Mesendoderm (in vitro differentiated cells): ENCODE measurements at regions not wholly inside any gene's neighbourhood (a gene's known extent, or its start where the extent isn't known, plus 50 kb on each side); places are given as distances from the start of the nearest gene placed in this dataset.
A peak's percentile ranks its signal among the peaks of the same experiment; 100 is the strongest.
"Not testable (repeated sequence)": the region's sequence is repeated elsewhere in the genome, so short reads cannot be mapped to it uniquely, and the experiment has no call there.

Source experiments
- DNase-seq: peaks from one replicate; pipeline ENCODE4 v3.0.0; 2013
- H2AK5ac ChIP-seq: 2 replicates; pipeline ENCODE4 v1.6.1; 2013; ENCODE audit warnings: low read length, inconsistent platforms
- H2BK120ac ChIP-seq: 2 replicates; pipeline ENCODE4 v1.6.1; 2013; ENCODE audit warnings: low read depth, mild to moderate bottlenecking, low read length, moderate library complexity, mixed read lengths
- H2BK15ac ChIP-seq: replicated peaks from 2 replicates; pipeline ENCODE4 v1.6.1; 2013; ENCODE audit warnings: low read depth, mild to moderate bottlenecking, moderate library complexity
- H2BK5ac ChIP-seq: 2 replicates; pipeline ENCODE4 v1.6.1; 2013; ENCODE audit warnings: low read length, inconsistent platforms
- H3K18ac ChIP-seq: 2 replicates; pipeline ENCODE4 v1.6.1; 2013; ENCODE audit warnings: mild to moderate bottlenecking, low read length, mixed read lengths
- H3K23ac ChIP-seq: one replicate; pipeline ENCODE4 v1.6.1; 2013; ENCODE audit warnings: low read length
- H3K27ac ChIP-seq: 2 replicates; pipeline ENCODE4 v1.5.1; 2013; ENCODE audit warnings: low read depth, mild to moderate bottlenecking, inconsistent platforms, low read length, moderate library complexity
- H3K27me3 ChIP-seq: 2 replicates; pipeline ENCODE4 v1.6.1; 2013; ENCODE audit warnings: low read length, control low read depth, mild to moderate bottlenecking, inconsistent platforms; ENCODE audit not compliant: insufficient read depth, poor library complexity
- H3K36me3 ChIP-seq: 2 replicates; pipeline ENCODE4 v1.6.1; 2013; ENCODE audit warnings: low read length, inconsistent platforms; ENCODE audit not compliant: control insufficient read depth, insufficient read depth
- H3K4ac ChIP-seq: one replicate; pipeline ENCODE4 v1.6.1; 2013; ENCODE audit warnings: low read depth, mild to moderate bottlenecking, low read length, moderate library complexity
- H3K4me1 ChIP-seq: 2 replicates; pipeline ENCODE4 v1.6.1; 2013; ENCODE audit warnings: low read depth, low read length, inconsistent platforms; ENCODE audit not compliant: control insufficient read depth
- H3K4me2 ChIP-seq: 2 replicates; pipeline ENCODE4 v1.6.1; 2013; ENCODE audit warnings: low read length
- H3K4me3 ChIP-seq: 2 replicates; pipeline ENCODE4 v1.5.1; 2013; ENCODE audit warnings: mild to moderate bottlenecking, low read length
- H3K56ac ChIP-seq: one replicate; pipeline ENCODE4 v1.6.1; 2013; ENCODE audit warnings: low read length
- H3K79me1 ChIP-seq: 2 replicates; pipeline ENCODE4 v1.6.1; 2013; ENCODE audit warnings: low read length, inconsistent platforms
- H3K79me2 ChIP-seq: 2 replicates; pipeline ENCODE4 v1.6.1; 2013; ENCODE audit warnings: mild to moderate bottlenecking, low read length; ENCODE audit not compliant: control insufficient read depth, insufficient read depth
- H3K9ac ChIP-seq: 2 replicates; pipeline ENCODE4 v1.6.1; 2013; ENCODE audit warnings: low read length, inconsistent platforms
- H4K5ac ChIP-seq: one replicate; pipeline ENCODE4 v1.6.1; 2013; ENCODE audit warnings: low read length
- H4K8ac ChIP-seq: one replicate; pipeline ENCODE4 v1.6.1; 2013; ENCODE audit warnings: low read depth, mild to moderate bottlenecking, control low read depth, low read length, moderate library complexity
- WGBS: extraction: QIAGEN DNeasy Blood & Tissue Kit; methylation state at CpG from one replicate; pipeline ENCODE4 v1.1.7; 2013; ENCODE audit warnings: low lambda C conversion rate, missing lambda C conversion rate; ENCODE audit not compliant: insufficient coverage; ENCODE audit errors: extremely low coverage; 5-methylcytosine and 5-hydroxymethylcytosine counted together

DNA sequence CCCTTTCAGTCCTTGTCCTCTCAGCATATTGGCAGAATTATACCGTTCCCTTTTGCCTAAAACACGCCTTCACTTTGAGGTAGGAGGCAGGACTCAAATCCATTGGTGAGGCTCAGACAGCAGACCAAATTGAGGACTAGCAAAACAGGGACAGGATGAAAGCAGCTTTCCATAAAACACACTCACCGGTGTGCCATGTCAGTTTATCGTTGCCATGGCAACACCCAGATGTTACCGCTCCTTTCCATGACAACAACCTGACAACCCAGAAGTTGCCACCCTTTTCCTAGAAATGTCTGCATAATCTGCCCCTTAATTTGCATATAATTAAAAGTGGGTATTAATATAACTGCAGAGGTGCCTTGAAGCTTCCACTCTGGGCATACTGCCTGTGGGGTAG, 730.4 kb downstream of the METTL4 start:
- Histone ChIP-seq H3K79me2 (no peaks in the 10 kb centered on the region), H2BK5ac (no peak overlapping the region), H3K79me1 (no peaks in the 10 kb centered on the region), H3K4ac (no peak overlapping the region), H3K4me2 (no peak overlapping the region), H3K56ac (no peak overlapping the region), H2BK15ac (no peak overlapping the region), H4K8ac (no peak overlapping the region), H3K9ac (no peak overlapping the region), H3K4me3 (no peak overlapping the region), H4K5ac (no peak overlapping the region), H3K27ac (no peak overlapping the region), H3K18ac (no peak overlapping the region), H3K23ac (no peak overlapping the region), H3K36me3 (no peaks in the 10 kb centered on the region), H2AK5ac (no peak overlapping the region), H2BK120ac (no peak overlapping the region), H3K4me1 (no peaks in the 10 kb centered on the region), H3K27me3 (no peaks in the 10 kb centered on the region)
- WGBS, result no CpG with 5 or more reads among the region's 5 CpGs
- DNase-seq, result peak; percentile 51

DNA sequence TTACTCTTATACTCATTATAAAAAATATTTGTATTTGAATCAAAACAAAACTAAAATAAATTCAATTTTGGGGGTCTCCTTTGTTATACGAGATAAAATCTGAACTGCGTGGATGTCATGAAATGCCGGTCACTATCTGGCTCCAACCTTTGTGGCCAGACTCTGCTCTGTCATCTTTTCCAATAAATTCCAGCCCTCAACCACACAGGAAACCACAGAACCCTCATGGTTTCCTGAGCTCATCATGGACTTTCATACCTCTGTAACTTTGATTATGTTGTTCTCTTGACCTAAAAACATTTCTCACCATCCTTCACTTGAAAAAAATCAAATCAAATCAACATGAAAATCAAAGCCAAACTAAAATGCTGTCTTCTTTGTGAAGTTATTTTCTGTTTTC, 724.7 kb downstream of the METTL4 start:
- no peak overlapping the region for H2AK5ac ChIP-seq

DNA sequence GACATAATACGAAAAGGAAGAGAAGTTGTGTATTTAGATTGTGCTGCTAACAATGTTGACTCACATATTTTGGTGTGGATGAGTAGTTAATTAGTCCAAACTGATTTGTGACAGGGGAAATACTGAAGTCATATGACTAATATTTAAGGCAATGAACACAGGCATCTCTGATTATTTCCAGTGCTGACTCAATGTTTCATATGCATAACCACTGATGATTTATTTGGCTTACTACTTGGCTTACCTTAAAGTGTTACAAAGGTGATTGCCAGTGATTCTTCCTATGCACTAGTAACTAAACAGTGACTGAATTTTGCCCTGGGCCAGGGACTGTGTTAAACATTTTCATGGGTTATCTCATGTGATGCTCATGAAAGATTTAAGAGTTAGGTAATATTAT, 722.6 kb downstream of the METTL4 start:
- no peak overlapping the region for H2BK120ac ChIP-seq
- H4K8ac ChIP-seq, result no peak overlapping the region
- no CpG with 5 or more reads among the region's 1 CpG for WGBS
- H3K4me1 ChIP-seq, result no peaks in the 10 kb centered on the region
- no peak overlapping the region for H3K4me2 ChIP-seq
- no peak overlapping the region for H4K5ac ChIP-seq
- no peak overlapping the region for H3K27ac ChIP-seq
- H3K18ac ChIP-seq, result no peak overlapping the region
- H3K79me1 ChIP-seq, result no peaks in the 10 kb centered on the region
- H3K36me3 ChIP-seq, result no peaks in the 10 kb centered on the region
- no peak overlapping the region for H2BK5ac ChIP-seq
- no peak overlapping the region for H3K23ac ChIP-seq
- no peak for DNase-seq
- H3K4me3 ChIP-seq, result no peak overlapping the region
- no peak overlapping the region for H3K9ac ChIP-seq
- no peak overlapping the region for H3K4ac ChIP-seq
- H2AK5ac ChIP-seq, result no peak overlapping the region
- no peaks in the 10 kb centered on the region for H3K79me2 ChIP-seq
- no peaks in the 10 kb centered on the region for H3K27me3 ChIP-seq
- no peak overlapping the region for H2BK15ac ChIP-seq
- H3K56ac ChIP-seq, result no peak overlapping the region

More for the DNA sequence above, 724.7 kb downstream of the METTL4 start:
- H3K18ac ChIP-seq, result no peak overlapping the region
- no peak overlapping the region for H3K23ac ChIP-seq
- no peak overlapping the region for H3K9ac ChIP-seq
- H2BK15ac ChIP-seq, result no peak overlapping the region
- no peak overlapping the region for H3K4me2 ChIP-seq
- H3K79me2 ChIP-seq, result no peaks in the 10 kb centered on the region
- H3K4ac ChIP-seq, result no peak overlapping the region
- no peak overlapping the region for H3K4me3 ChIP-seq
- no peak overlapping the region for H3K27ac ChIP-seq
- H3K27me3 ChIP-seq, result no peaks in the 10 kb centered on the region
- no peak overlapping the region for H4K8ac ChIP-seq
- no CpG with 5 or more reads among the region's 3 CpGs for WGBS
- H2BK120ac ChIP-seq, result no peak overlapping the region
- no peaks in the 10 kb centered on the region for H3K79me1 ChIP-seq
- H4K5ac ChIP-seq, result no peak overlapping the region
- no peak for DNase-seq
- H2BK5ac ChIP-seq, result no peak overlapping the region
- no peak overlapping the region for H3K56ac ChIP-seq
- H3K4me1 ChIP-seq, result no peaks in the 10 kb centered on the region
- H3K36me3 ChIP-seq, result no peaks in the 10 kb centered on the region

DNA sequence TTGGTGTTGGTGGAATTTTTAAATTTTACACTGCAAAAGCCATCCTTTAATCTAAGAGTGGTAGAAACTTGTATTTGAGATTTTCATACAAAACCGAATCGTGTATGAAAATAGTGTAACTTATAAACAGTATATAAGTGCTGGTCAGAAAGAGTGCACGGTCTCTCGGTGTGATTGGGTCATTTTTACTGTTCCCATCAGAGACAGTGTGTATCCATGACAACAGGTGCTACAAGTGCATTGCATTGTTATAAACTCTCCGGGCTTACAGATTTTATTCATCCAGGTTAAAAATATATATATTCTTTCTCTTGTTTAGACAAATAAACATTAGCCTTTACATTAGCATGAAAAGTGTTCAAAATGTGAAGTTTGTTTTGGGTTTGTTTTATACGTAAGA, 721.9 kb downstream of the METTL4 start:
- no CpG with 5 or more reads among the region's 6 CpGs for WGBS
- H2BK120ac ChIP-seq, result no peak overlapping the region
- H3K36me3 ChIP-seq, result no peaks in the 10 kb centered on the region
- no peak overlapping the region for H4K8ac ChIP-seq
- H2BK5ac ChIP-seq, result no peak overlapping the region
- no peak for DNase-seq
- H3K79me1 ChIP-seq, result no peaks in the 10 kb centered on the region
- H3K4me2 ChIP-seq, result no peak overlapping the region
- H3K23ac ChIP-seq, result no peak overlapping the region
- no peak overlapping the region for H2AK5ac ChIP-seq
- H2BK15ac ChIP-seq, result no peak overlapping the region
- no peak overlapping the region for H4K5ac ChIP-seq
- no peak overlapping the region for H3K27ac ChIP-seq
- H3K79me2 ChIP-seq, result no peaks in the 10 kb centered on the region
- H3K18ac ChIP-seq, result no peak overlapping the region
- H3K56ac ChIP-seq, result no peak overlapping the region
- no peaks in the 10 kb centered on the region for H3K27me3 ChIP-seq
- H3K9ac ChIP-seq, result no peak overlapping the region
- no peak overlapping the region for H3K4ac ChIP-seq
- no peak overlapping the region for H3K4me3 ChIP-seq
- H3K4me1 ChIP-seq, result no peaks in the 10 kb centered on the region

DNA sequence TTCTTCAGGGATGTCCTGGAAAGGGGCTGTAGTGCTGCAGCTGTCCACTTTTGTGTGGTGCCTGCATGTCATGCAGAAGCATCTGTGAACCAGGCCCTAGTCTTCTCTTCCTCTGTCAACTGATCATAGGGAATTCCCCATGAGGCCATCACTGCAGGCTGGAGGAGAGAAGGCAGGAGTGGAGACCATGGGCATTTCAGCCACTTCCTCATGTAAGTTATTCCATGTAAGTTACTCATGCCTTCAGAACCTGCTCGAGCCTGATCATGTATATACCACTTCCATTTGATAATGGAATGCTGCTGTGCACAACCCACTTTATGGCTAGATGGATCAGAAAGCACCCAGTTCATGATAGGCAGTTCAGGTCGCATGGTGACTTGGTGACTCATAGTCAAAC, 714.0 kb downstream of the METTL4 start:
- H3K4ac ChIP-seq, H3K79me1 ChIP-seq, H3K36me3 ChIP-seq, H3K4me2 ChIP-seq, H3K4me3 ChIP-seq, H3K18ac ChIP-seq, H2BK120ac ChIP-seq, H3K4me1 ChIP-seq, H4K8ac ChIP-seq, H4K5ac ChIP-seq, DNase-seq, H3K23ac ChIP-seq, H2AK5ac ChIP-seq, H3K27ac ChIP-seq, H3K56ac ChIP-seq, H2BK5ac ChIP-seq, H2BK15ac ChIP-seq, H3K9ac ChIP-seq, H3K27me3 ChIP-seq, H3K79me2 ChIP-seq: not testable (repeated sequence)
- WGBS, result no CpG with 5 or more reads among the region's 2 CpGs

DNA sequence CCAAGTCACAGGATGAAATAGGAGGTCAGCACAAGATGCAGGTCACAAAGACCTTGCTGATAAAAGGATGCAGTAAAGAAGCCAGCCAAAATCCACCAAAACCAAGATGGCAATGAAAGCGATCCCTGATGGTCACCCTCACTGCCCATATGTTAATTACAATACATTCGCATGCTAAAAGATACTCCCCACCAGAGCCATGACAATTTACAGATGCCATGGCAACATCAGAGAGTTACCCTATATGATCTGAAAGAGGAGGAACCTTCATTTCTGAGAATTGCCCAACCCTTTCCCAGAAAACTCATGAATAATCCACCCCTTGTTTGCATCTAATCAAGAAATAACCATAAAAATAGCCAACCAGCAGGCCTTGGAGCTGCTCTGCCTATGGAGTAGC, 709.8 kb downstream of the METTL4 start:
- no peak overlapping the region for H3K4me3 ChIP-seq

More for the DNA sequence above, 709.8 kb downstream of the METTL4 start:
- Histone ChIP-seq H3K4ac (no peak overlapping the region), H3K27ac (no peak overlapping the region), H3K18ac (no peak overlapping the region), H3K4me1 (no peaks in the 10 kb centered on the region), H2BK5ac (no peak overlapping the region), H2BK120ac (no peak overlapping the region), H3K79me2 (no peaks in the 10 kb centered on the region), H2BK15ac (no peak overlapping the region), H3K23ac (no peak overlapping the region), H3K27me3 (no peaks in the 10 kb centered on the region), H3K56ac (no peak overlapping the region), H3K9ac (no peak overlapping the region), H3K36me3 (no peaks in the 10 kb centered on the region), H2AK5ac (no peak overlapping the region), H3K79me1 (no peaks in the 10 kb centered on the region), H4K5ac (no peak overlapping the region), H3K4me2 (no peak overlapping the region), H4K8ac (no peak overlapping the region)
- WGBS, result no CpG with 5 or more reads among the region's 2 CpGs
- DNase-seq, result no peak
